Upper lobe of left lung (tissue), 4 donors: ENCODE measurements at regions not wholly inside any gene's neighbourhood (a gene's known extent, or its start where the extent isn't known, plus 50 kb on each side); places are given as distances from the start of the nearest gene placed in this dataset.

Experiments
- CTCF ChIP-seq, 6 experiments: fragments of 450-650 bp in 4 of 6; fragments of 200-600 bp in 2 of 6; sonication (generic) in 2 of 6; IDR thresholded peaks; one replicate each; pipeline ENCODE4 v1.5.1; 2016 to 2019; ENCODE audit warnings: antibody characterized with exemption in 6 of 6
- EP300 ChIP-seq, 4 donors: sonication (generic); formaldehyde crosslinking; IDR thresholded peaks; one replicate each; pipeline ENCODE4 v1.5.1; 2017; ENCODE audit warnings: antibody characterized with exemption in 4 of 4, control low read depth in 2 of 4
- POLR2A ChIP-seq, 4 donors: fragments of 450-650 bp; IDR thresholded peaks; one replicate each; pipeline ENCODE4 v1.5.1; 2016 to 2017; ENCODE audit warnings: antibody characterized with exemption in 4 of 4, mild to moderate bottlenecking in 2 of 4
- POLR2AphosphoS5 ChIP-seq, 2 donors: sonication (generic); formaldehyde crosslinking; IDR thresholded peaks; one replicate each; pipeline ENCODE4 v1.5.1; 2017; ENCODE audit warnings: antibody characterized with exemption in 2 of 2

- TF ChIP-seq EP300 (IDR thresholded peaks at IDR 0.05) (no peak), POLR2A (IDR thresholded peaks at IDR 0.05) (no peak), CTCF (IDR thresholded peaks at IDR 0.05) (no peak), POLR2AphosphoS5 (IDR thresholded peaks at IDR 0.05) (no peak)
Observed at GRCh38 chr1:185367218-185367617, 50.2 kb upstream of the IVNS1ABP start.
